ENCODE measurements at regions not wholly inside any gene's neighbourhood (a gene's known extent, or its start where the extent isn't known, plus 50 kb on each side); places are given as distances from the start of the nearest gene placed in this dataset.

DNA sequence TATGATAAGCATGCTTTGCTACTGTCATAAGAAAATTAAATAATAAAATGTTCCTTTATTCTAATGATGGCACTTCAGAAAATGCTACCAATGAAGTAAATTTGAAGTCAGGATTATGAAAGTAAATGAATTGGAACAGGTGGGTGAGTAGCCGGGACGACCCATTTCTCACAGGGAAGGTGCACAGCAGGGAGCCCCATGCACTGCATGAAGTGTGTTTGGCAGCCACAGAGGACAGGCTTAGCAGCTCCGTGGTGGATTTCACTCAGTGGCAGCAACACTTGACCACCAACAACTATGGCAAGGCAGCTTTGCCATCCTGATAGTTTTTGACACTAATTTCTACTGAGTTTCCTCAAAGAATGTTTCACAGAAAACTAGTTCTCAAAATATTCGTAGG is 146.3 kb downstream of the ATL2 start:
- TF ChIP-seq BACH2 (CRISPR knock-in tag; IDR thresholded peaks at IDR 0.05; ENCODE audit: borderline replicate concordance) (no peak), GLIS3 (CRISPR knock-in tag; IDR thresholded peaks at IDR 0.05) (no peak), RARB (CRISPR knock-in tag; IDR thresholded peaks at IDR 0.05) (no peak)
- TF ChIP-seq, protein P1, sequence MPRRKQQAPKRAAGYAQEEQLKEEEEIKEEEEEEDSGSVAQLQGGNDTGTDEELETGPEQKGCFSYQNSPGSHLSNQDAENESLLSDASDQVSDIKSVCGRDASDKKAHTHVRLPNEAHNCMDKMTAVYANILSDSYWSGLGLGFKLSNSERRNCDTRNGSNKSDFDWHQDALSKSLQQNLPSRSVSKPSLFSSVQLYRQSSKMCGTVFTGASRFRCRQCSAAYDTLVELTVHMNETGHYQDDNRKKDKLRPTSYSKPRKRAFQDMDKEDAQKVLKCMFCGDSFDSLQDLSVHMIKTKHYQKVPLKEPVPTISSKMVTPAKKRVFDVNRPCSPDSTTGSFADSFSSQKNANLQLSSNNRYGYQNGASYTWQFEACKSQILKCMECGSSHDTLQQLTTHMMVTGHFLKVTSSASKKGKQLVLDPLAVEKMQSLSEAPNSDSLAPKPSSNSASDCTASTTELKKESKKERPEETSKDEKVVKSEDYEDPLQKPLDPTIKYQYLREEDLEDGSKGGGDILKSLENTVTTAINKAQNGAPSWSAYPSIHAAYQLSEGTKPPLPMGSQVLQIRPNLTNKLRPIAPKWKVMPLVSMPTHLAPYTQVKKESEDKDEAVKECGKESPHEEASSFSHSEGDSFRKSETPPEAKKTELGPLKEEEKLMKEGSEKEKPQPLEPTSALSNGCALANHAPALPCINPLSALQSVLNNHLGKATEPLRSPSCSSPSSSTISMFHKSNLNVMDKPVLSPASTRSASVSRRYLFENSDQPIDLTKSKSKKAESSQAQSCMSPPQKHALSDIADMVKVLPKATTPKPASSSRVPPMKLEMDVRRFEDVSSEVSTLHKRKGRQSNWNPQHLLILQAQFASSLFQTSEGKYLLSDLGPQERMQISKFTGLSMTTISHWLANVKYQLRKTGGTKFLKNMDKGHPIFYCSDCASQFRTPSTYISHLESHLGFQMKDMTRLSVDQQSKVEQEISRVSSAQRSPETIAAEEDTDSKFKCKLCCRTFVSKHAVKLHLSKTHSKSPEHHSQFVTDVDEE (CRISPR knock-in tag; IDR thresholded peaks at IDR 0.05): no peak

Data from SK-N-SH treated with all-trans-retinoic acid at 6 μM for 48 hours (cell line).